ENCODE measurements at regions not wholly inside any gene's neighbourhood (a gene's known extent, or its start where the extent isn't known, plus 50 kb on each side); places are given as distances from the start of the nearest gene placed in this dataset.
"Not testable (repeated sequence)": the region's sequence is repeated elsewhere in the genome, so short reads cannot be mapped to it uniquely, and the experiment has no call there.

GRCh38 chr5:85428426-85428934 is 1043.8 kb upstream of the EDIL3 start:
- no peak for DNase-seq

GRCh38 chr5:85431726-85432125 is 1047.0 kb upstream of the EDIL3 start:
- not testable (repeated sequence) for DNase-seq

- DNase-seq, result no peak
These were observed 1056.5 kb upstream of the EDIL3 start for GRCh38 chr5:85441156-85441555.

- no peak for DNase-seq
These were observed 1057.2 kb upstream of the EDIL3 start for GRCh38 chr5:85441853-85442252.

- no peak for DNase-seq
These were observed 1067.8 kb upstream of the EDIL3 start for GRCh38 chr5:85452322-85453025.

GRCh38 chr5:85453026-85453349 is 1068.3 kb upstream of the EDIL3 start:
- DNase-seq, result no peak

- DNase-seq, result no peak
These were observed 1073.6 kb upstream of the EDIL3 start for GRCh38 chr5:85458319-85458718.

GRCh38 chr5:85462957-85463356 is 1078.3 kb upstream of the EDIL3 start:
- no peak for DNase-seq

- DNase-seq, result no peak
These were observed 1081.7 kb upstream of the EDIL3 start for GRCh38 chr5:85466423-85466822.

GRCh38 chr5:85472749-85473148 is 1088.1 kb upstream of the EDIL3 start:
- DNase-seq, result no peak

GRCh38 chr5:85475151-85475550 is 1090.5 kb upstream of the EDIL3 start:
- DNase-seq, result not testable (repeated sequence)

- DNase-seq, result no peak
These were observed 1091.9 kb upstream of the EDIL3 start for GRCh38 chr5:85476617-85477016.

GRCh38 chr5:85479849-85480248 is 1095.2 kb upstream of the EDIL3 start:
- no peak for DNase-seq

- DNase-seq, result no peak
These were observed 1100.4 kb upstream of the EDIL3 start for GRCh38 chr5:85484982-85485574.

- DNase-seq, result no peak
These were observed 1103.6 kb upstream of the EDIL3 start for GRCh38 chr5:85488295-85488694.

- DNase-seq, result no peak
These were observed 1116.2 kb upstream of the EDIL3 start for GRCh38 chr5:85500869-85501268.

GRCh38 chr5:85512896-85513295 is 1104.8 kb upstream of the COX7C start:
- no peak for DNase-seq

GRCh38 chr5:85515588-85515987 is 1102.2 kb upstream of the COX7C start:
- no peak for DNase-seq

- no peak for DNase-seq
These were observed 1100.4 kb upstream of the COX7C start for GRCh38 chr5:85517386-85517785.

- no peak for DNase-seq
These were observed 1084.2 kb upstream of the COX7C start for GRCh38 chr5:85533341-85534047.

- no peak for DNase-seq
These were observed 1079.4 kb upstream of the COX7C start for GRCh38 chr5:85538362-85538761.

- DNase-seq, result no peak
These were observed 1072.6 kb upstream of the COX7C start for GRCh38 chr5:85545129-85545528.

GRCh38 chr5:85549229-85549628 is 1068.5 kb upstream of the COX7C start:
- no peak for DNase-seq
